Colonic mucosa (tissue), 4 donors: ENCODE measurements at regions not wholly inside any gene's neighbourhood (a gene's known extent, or its start where the extent isn't known, plus 50 kb on each side); places are given as distances from the start of the nearest gene placed in this dataset.

Experiments used
- DNase-seq: peaks from one replicate; pipeline ENCODE4 v3.0.0-alpha.2; 2020
- H3K27ac ChIP-seq: fragments of 200-600 bp; one replicate; pipeline ENCODE4 v1.8.0; 2021
- H3K27me3 ChIP-seq: fragments of 200-600 bp; one replicate; pipeline ENCODE4 v1.8.0; 2021
- H3K36me3 ChIP-seq: fragments of 200-600 bp; one replicate; pipeline ENCODE4 v1.8.0; 2021
- H3K4me1 ChIP-seq: fragments of 200-600 bp; one replicate; pipeline ENCODE4 v1.8.0; 2021; ENCODE audit warnings: mild to moderate bottlenecking
- H3K4me3 ChIP-seq: fragments of 200-600 bp; one replicate; pipeline ENCODE4 v1.8.0; 2021
- H3K9ac ChIP-seq, 2 donors: one replicate each; pipeline ENCODE4 v1.7.0; 2013; ENCODE audit warnings: control low read depth in 2 of 2, low read depth in 2 of 2, low read length in 2 of 2
- H3K9me3 ChIP-seq: fragments of 200-600 bp; one replicate; pipeline ENCODE4 v1.8.0; 2021
- CTCF ChIP-seq: fragments of 200-600 bp; IDR thresholded peaks from one replicate; pipeline ENCODE4 v1.8.0; 2022; ENCODE audit warnings: antibody characterized with exemption, mild to moderate bottlenecking
- intact Hi-C: fragments of 100-400 bp; cut with DNase I; formaldehyde crosslinking; loops from one replicate; pipeline ENCODE4 v1.14.1; 2022
- donor health status: healthy.
- donor health status: DM: no; HTN: no; CAD: no.
- donor health status: DM: no; HTN: no; CAD: no.

- no peaks in the 10 kb centered on the region for H3K27me3 ChIP-seq
- H3K4me1 ChIP-seq, result no peaks in the 10 kb centered on the region
- H3K36me3 ChIP-seq, result no peaks in the 10 kb centered on the region
- intact Hi-C loops, result no loop called here
- H3K9me3 ChIP-seq, result no peaks in the 10 kb centered on the region
- H3K9ac ChIP-seq, result no peak overlapping the region
- DNase-seq, result no peak
- TF ChIP-seq CTCF, result no peak
- H3K4me3 ChIP-seq, result no peak overlapping the region
- H3K27ac ChIP-seq, result no peak overlapping the region
These were observed 764.4 kb downstream of the LIG4 start for GRCh38 chr13:107450931-107451330.

GRCh38 chr13:107450431-107450830 lies 764.9 kb downstream of the LIG4 start:
- Histone ChIP-seq H3K27ac (no peak overlapping the region), H3K9me3 (no peaks in the 10 kb centered on the region), H3K36me3 (no peaks in the 10 kb centered on the region), H3K4me1 (no peaks in the 10 kb centered on the region), H3K9ac (no peak overlapping the region), H3K27me3 (no peaks in the 10 kb centered on the region), H3K4me3 (no peak overlapping the region)
- intact Hi-C loops, result no loop called here
- DNase-seq, result no peak
- TF ChIP-seq CTCF, result no peak

- no peak for DNase-seq
- no peaks in the 10 kb centered on the region for H3K9me3 ChIP-seq
- intact Hi-C loops, result no loop called here
- TF ChIP-seq CTCF, result no peak
- no peaks in the 10 kb centered on the region for H3K4me1 ChIP-seq
- H3K27me3 ChIP-seq, result no peaks in the 10 kb centered on the region
- H3K4me3 ChIP-seq, result no peak overlapping the region
- no peak overlapping the region for H3K27ac ChIP-seq
- no peak overlapping the region for H3K9ac ChIP-seq
- no peaks in the 10 kb centered on the region for H3K36me3 ChIP-seq
These were observed 767.7 kb downstream of the LIG4 start for GRCh38 chr13:107447591-107447990.

GRCh38 chr13:107441279-107441678 lies 774.1 kb downstream of the LIG4 start:
- no peak overlapping the region for H3K9ac ChIP-seq
- H3K36me3 ChIP-seq, result no peaks in the 10 kb centered on the region
- H3K4me3 ChIP-seq, result no peak overlapping the region
- no peak overlapping the region for H3K27ac ChIP-seq
- TF ChIP-seq CTCF, result no peak
- no peaks in the 10 kb centered on the region for H3K4me1 ChIP-seq
- H3K27me3 ChIP-seq, result no peaks in the 10 kb centered on the region
- intact Hi-C loops, result no loop called here
- no peaks in the 10 kb centered on the region for H3K9me3 ChIP-seq
- no peak for DNase-seq

- Histone ChIP-seq H3K27me3 (no peaks in the 10 kb centered on the region), H3K27ac (no peak overlapping the region), H3K4me3 (no peak overlapping the region), H3K4me1 (no peaks in the 10 kb centered on the region), H3K9me3 (no peaks in the 10 kb centered on the region), H3K36me3 (no peaks in the 10 kb centered on the region), H3K9ac (no peak overlapping the region)
- intact Hi-C loops, result no loop called here
- no peak for TF ChIP-seq CTCF
- DNase-seq, result no peak
These were observed 777.1 kb downstream of the LIG4 start for GRCh38 chr13:107438251-107438650.

- Histone ChIP-seq H3K36me3 (no peaks in the 10 kb centered on the region), H3K9me3 (no peaks in the 10 kb centered on the region), H3K9ac (no peak overlapping the region), H3K27me3 (no peaks in the 10 kb centered on the region), H3K27ac (no peak overlapping the region), H3K4me1 (no peaks in the 10 kb centered on the region), H3K4me3 (no peak overlapping the region)
- intact Hi-C loops, result no loop called here
- no peak for TF ChIP-seq CTCF
- no peak for DNase-seq
These were observed 781.0 kb downstream of the LIG4 start for GRCh38 chr13:107434347-107434746.
